GM18858 (cell line): ENCODE measurements at regions not wholly inside any gene's neighbourhood (a gene's known extent, or its start where the extent isn't known, plus 50 kb on each side); places are given as distances from the start of the nearest gene placed in this dataset.
A peak's percentile ranks its signal among the peaks of the same experiment; 100 is the strongest.

Experiments
- ATAC-seq: cut with Tn5 transposase; IDR thresholded peaks from one replicate; pipeline ENCODE4 v1.9.1; 2021; ENCODE audit not compliant: unreplicated experiment

DNA sequence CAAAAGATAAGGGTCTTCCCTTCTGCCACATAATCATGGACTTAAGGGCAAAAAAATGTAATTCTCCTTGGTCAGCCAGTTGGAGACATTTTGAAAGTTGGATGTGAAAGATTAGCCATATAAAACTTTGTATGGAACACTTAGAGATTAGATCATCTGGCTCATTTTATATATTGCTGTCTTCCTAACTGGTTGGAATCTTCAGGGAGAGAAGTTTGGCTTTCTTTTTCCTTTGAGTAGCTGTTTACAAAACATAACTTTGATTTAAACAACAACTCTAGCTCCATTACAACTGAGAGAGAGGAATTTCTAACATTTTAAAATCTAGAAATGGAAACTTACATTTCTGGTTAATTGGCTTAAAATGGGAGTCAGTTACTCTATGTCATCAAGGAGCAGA is 132.7 kb downstream of the RDH14 start:
- no peak for ATAC-seq

DNA sequence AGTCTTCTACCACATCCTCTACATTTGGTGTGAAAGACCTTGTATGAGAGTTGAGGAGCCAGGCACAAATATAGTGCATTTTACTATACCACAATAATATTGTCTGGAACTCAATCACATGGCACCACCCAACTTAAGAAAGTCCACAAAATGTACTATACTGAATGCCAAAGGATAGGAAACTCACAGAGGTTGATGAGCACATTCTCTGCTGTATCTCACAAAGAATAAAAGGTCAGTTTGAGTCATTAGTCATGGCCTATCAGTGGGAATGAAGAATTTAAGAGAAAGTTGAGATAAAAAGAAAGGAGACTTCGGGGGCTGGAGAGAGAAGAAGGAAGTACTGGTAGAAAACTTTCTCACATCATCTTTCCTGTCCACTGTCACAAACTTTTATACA is 134.3 kb downstream of the RDH14 start:
- no peak for ATAC-seq

DNA sequence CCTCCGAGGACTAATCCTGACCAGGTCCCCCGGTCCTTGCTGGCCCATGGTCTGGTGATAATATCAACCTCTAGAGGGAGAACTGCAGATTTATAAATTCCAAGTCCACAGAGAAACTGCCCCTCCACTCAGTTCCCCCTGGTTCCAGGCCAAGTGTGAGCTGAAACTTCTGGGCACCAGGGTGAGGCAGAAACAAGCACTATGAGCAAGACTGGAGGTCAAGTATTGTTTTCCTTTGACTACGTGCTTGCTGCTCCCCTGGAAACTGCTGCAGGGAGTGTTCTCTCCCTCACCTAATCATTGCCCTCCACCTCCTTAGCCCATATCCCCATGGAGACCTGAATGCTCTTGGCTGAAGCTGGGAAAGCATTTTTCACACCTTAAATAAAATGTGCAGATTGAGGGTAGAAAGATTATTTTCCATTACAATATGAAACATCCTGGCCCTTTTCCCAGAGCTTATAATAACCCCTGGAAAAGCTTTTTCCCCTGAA is 135.2 kb downstream of the RDH14 start:
- ATAC-seq, result no peak

DNA sequence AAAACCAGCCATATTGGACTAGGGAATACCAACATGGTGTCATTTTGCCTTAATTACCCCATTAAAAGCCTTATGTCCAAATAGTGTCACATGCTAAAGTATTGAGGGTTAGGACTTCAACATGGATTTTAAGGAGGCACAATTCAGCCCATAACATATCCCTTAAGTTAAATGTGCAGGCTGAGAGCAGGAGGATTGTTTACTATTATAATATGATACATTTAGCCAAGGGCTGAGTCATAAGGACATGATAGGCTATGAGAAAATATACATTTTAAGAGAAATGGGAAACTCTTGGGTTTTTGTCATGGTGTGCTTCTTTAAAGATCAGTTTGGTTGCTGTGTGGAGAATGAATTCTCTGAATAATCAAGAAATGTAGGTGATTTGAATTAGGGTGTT is 136.8 kb downstream of the RDH14 start:
- ATAC-seq, result no peak

DNA sequence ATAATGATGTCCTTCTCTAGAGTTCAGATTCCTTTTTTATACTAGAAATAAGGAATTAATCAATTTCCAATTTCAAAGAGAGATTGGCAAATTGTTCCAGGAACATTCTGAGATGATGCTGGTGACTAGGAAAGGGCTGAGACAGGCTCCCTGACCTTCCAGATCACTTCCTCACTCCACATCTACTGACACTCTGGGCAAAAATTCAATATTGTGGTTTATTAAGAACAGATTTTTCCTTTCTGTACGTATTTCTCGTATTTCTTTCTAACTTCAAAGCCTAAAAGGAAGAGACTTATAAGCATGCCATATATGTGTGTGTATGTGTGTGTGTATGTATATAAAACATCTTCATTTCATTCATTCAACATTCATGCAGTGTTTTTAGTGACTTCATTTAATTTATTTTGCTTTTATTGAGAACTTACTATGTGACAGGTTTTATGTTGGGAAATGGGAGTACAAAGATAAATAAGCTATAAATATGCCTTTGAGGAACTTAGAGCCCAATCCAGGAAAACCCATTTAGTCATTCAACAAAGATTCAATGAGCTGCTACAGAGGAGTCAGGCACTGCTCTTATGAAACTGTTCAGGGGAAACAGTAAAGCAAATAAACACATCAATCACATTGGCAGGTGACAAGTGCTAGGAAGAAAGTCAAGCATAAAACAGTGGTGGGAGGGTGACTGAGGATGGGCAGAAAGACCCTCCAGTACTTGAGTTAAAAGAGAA is 137.9 kb downstream of the RDH14 start:
- no peak for ATAC-seq

DNA sequence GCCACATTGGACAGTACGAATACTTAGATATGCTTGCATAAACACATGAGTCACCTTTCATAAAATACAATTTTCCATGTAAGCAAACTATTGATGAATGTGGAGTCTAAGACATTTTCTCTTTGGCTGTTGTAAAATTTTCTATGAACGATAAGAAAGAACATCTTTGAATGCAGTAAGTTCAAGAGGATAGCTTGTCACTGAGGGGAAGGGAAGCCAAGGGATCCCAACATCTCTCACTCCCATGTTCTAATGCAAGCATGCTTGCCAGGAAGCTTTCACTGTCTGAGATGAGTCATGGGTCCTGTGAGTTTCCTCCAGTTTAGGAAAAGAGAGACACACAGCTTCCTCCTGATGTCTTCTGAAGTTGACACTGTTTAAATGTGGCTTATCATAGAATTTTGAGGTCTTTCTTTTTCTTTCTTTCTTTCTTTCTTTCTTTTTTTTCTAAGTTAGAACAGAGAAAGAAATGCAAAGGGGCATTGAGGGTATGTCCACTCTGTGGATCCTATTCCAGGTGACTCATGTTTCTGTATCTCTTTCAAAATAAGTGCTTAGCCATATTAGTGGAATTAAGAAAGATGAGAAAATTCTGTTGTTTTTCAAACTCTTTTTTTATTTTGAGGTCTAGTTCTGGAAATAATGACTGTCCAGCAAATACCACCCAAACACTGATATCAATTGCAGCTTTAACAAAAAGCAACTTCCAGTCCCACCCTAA is 146.6 kb downstream of the RDH14 start:
- ATAC-seq, result no peak

DNA sequence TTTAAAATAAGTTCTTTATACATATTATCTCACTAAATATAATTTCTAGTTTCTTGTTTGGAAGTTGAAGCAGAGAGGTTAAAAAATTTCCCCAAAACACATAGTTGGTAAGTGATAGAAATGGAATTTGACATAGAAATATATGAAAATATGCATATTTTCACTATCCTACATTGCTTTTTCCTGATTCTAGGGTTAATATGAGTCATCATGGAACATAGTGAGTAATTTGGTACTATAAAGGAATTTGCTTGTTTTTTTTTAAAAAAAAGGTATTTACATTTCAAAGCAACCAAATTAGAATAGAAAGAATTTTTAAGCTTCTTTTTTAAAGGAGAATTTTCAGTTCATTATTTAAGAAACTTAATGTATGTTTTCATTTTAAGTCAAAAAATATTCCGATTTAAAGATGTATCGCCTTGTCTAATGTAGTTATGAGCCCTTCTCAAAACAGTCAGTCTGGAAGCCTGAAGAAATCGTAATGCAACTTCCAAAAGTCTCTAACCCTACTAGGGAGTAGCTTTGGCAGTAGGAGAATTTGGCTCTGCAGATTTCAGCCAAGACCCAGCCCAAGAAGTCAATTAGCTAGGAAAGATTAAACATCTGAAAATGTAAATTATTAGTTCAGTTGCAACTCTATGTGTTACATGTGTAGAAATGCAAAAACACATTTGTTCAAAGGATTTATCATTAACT is 147.3 kb downstream of the RDH14 start:
- ATAC-seq, result no peak

DNA sequence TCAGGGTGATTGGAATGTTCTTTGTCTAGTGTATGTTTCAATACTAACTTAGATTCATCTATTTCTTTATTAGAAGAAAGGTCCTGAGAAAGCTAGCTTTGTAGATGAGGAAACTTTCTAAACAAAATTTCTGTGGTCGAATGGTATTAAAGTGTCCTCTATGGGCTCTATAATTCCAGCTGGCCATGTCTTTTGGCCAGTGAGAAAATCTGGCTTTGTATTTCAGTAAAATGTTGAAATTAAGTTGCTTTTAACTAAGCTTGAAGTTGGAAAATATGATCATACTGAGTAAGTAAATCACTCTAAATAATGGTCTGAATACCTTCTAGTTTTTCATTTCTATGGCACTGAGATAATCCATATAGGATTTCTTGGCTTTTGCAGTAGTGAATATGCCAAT is 148.8 kb downstream of the RDH14 start:
- ATAC-seq, result no peak

DNA sequence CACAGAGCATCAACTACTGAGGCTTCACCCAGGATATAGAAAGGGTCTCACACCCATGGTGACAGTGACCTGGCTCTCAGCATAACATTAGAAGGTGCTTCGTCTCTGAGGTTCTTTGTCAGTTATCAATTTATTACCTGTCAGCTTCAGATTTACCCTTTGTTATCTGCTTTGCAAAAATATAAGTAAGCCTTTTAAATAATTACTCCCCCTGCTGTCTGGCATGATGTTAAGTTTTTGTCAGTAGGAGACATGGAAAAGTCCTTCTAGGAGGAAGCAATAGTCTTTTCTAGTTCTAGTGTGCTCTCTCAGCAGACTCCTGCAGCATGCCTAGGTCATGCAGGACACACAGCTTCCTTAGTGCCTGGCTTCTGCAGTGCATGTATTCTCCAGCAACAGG is 149.9 kb downstream of the RDH14 start:
- no peak for ATAC-seq

DNA sequence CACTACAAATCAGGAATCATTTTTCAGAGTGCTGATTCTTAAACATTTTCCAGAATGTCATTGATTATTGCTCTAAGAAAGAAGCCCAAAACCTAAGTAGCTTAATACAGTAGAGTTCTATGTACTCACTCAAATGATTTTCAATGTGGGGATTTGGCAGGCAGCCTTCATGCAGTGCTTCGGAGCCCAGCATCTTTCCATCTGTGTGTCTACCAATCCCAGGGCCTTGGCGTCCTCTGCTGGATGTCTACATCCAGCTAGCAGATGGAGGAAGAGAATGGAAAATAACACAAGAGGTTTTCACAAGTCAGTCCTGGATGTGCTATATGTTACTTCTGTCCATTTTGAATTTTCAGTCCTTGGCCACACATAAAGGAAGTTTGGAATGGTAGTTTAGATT is 151.8 kb downstream of the RDH14 start:
- no peak for ATAC-seq

DNA sequence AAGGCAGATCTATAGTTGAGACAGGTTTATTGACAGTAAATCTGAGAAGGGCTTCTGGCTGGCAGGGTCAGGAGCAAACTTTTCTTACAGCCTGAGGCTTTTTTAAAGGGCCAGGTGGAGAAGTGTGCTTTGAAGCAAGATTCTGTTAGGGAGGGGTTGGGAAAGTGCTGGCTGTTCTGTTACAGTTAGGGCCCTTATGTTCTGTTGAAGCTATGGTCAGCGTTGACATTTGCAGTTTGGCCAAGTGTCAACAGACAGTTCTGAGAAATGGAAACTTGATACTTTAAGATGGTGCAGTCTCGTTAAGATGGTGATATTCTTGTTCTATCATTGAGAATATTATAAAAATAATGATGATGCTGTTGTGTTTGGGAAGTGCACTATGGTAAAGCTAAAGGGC is 154.2 kb downstream of the RDH14 start:
- no peak for ATAC-seq

DNA sequence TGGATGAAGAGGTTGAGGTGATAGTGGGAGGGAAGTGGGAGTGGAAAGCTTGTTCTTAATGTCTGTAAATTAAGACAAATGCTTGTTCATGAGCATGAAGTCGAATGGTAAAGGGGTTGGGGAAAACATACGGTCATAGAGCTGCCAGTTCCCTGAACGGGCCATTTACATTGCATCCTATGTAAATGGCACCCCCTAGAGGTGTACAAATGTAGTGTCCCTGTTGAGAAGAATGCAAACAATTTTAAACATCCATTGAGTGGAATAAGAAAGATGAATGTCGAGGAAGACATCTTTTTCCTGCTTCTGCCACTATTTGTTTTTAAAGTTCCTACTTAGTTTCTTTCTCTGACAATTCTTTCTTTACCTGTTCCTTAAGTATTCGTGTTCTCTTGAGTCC is 155.7 kb downstream of the RDH14 start:
- no peak for ATAC-seq

DNA sequence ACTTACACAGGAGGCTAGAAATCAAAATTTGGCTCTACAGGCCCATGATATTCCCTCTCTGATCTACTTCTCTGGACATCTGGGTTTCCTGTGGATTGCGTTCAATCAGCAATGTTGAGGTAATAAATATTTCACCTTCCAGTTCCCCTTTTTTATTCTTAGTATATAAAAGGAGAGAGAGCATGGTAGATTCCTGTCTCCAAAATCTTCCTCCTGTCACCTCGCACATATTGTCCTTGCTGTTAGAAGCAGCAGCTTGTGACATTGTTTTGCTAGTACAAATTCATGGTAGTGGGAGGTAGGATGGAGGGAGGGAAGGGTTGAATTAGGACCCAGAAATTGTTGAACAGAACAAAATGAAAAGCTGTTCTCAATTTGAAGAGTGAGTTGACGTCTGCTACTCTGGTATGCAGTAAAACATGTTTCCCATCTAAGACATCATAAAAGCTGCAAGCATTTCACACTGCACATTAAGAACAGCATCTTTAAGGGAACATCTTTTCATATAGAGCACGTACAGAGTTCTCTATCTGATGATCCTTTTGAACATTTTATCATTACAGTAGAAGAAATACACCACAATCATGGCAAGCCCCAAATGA is 156.4 kb downstream of the RDH14 start:
- ATAC-seq, result no peak

DNA sequence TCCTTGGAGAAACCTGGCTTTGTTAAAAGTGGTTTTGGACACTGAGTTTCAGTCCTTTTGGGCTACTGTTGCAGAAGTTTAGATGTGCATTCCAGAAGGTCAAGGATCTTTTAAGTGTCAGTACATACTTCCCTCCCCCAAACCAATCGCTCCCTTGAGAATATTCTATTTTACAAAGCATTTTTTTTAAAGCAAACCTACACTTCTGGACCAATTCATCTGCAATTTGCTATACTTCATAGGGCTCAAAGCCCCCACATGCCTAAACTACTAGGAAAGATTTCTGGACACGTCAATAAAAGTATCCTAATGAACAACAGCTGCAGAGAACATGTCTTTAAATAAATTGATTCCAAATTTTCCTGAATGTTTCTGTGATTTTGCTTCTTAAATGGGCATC is 157.6 kb downstream of the RDH14 start:
- ATAC-seq, result no peak

DNA sequence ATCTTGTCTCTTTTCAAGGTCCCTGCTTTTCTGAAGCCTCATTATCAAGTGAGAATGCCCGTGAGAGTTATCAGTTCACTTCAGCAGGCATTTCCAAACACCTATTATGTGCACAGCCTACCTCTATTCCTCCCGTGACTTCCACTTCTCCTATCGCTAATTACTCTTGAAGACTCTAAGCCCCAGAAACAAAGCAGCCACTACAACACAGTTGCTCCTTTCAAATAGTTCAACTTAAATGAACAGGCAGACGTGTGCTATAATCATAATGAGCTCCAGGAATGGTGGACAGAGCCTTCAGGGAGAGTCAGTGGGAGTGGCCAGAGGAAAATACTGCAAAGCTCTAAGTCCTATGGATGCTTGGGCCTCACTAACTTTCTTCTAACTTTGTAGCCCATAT is 159.0 kb downstream of the RDH14 start:
- no peak for ATAC-seq

DNA sequence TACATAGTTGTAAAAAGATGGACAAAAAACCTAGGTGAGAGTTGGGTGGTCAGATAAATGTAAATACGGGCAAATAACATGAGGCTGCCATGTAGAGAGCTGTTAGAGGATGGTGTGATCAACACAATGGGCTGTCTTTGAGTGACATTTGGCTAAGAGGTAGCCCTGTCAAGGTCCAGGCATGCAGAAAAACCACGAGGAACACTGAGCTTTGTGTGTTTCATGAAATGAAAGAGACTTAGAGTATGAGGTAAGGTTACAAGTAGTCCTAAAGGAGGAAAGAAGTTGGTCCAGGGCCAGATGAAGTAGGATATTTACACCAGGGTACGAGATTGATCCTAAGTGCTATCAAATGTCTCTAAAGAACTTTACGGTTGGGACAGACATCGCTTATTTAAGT is 160.9 kb downstream of the RDH14 start:
- no peak for ATAC-seq

DNA sequence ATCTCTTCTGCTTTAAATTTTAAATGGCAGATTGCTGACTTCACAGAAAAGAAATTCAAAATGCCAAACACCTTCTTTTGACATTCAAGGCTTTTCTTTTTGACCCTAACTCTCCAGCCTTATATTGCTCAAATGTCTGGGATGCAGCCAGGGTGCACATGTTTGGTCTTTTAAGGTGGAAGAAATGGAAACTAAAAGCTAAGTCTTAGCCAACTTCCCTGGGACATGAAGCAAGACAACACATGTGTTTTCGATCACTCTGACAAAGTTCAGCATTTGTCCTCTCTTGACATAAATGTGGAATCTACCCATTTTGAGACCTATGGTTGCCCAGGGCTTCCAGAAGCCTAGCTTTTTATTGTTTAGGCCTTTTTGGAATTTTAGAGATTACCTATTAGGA is 161.6 kb downstream of the RDH14 start:
- no peak for ATAC-seq

DNA sequence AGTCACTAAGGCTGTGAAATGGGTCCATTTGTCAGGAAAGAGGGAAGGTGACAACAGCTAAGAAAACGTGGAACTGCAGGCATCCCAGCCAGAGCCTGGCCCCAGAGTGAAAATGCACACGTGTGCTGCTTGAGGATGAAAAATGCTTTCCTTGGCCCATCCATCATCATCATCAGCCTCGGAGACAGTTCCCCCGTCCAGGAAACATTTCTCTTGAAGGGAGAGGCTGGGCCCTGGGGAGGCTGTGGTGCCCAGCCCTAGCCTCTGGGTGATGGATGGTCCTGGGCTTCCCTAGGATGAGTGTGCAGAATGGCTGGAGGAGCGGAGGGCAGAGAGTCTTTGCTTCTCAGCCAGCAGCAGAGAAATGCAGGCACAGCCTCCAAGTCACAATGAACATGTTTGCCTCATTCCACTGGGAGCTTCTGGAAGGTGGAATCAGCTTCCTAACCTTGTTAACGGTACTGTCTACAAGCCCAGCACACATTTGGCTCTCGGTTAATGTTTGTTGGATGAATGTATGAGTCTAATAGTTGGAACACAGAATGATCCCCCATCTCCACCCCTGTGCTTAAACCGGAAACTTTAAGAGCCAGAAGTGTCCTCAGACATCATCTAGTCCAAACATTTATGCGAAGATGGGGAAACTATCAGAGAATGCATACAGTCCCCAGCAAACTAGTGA is 164.0 kb downstream of the RDH14 start:
- ATAC-seq, result no peak

DNA sequence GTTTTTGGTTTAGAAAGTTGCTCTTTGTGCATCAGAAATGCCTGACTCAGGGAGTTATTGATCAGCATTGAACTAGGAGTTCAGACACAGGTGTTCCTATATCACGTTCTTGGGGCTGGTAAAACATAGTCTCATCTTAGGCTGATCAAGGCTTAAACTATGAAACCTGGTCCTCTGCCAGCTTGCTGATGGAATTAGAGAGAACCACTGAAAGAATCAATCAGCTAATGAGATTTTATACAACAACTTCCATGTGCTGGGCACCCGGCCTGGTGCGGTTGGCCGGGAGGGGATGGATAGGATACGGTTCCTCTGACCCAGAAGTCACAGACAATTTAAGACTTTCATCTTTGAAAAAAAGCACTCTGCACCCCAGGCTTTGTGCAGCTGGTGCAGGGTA is 164.9 kb downstream of the RDH14 start:
- ATAC-seq, result no peak

DNA sequence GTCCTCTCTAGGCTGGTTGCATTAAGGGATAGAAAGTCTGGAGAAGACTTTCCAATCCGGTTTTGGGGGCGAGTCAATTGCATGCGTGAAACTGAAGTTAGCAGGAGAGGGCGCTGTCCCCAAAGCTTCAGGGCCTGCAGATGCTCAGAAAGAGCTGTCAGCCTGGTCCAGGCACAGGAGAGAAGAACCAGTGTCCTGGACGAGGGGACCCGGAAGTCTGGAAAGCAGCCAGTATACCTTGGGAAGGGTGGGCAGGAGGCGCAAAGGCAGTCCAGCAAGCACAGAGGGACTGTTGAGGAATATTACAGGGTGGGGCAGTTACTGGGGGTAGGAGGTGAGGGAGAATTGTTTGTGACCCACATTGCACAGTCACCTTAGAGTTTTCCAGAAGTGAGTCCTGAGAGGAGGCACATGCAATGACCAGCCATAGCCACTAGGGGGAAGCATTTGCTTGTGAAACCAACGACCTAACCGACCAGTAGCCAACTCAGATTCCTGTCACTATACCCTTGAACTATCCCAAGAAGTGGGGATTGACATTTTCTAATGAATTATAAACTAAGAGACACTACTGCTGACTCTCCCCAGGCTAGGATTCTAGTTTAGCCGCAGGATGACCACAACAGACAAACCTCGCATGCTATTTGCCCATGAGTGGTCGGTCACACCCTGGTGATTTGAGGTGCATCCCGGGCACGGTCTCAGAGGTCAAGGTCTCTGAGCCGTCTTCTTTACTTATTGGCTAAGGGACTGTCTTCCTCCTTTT is 172.8 kb downstream of the RDH14 start:
- ATAC-seq, result peak; percentile 69
